ENCODE measurements at regions not wholly inside any gene's neighbourhood (a gene's known extent, or its start where the extent isn't known, plus 50 kb on each side); places are given as distances from the start of the nearest gene placed in this dataset.
"Not testable (repeated sequence)": the region's sequence is repeated elsewhere in the genome, so short reads cannot be mapped to it uniquely, and the experiment has no call there.

DNA sequence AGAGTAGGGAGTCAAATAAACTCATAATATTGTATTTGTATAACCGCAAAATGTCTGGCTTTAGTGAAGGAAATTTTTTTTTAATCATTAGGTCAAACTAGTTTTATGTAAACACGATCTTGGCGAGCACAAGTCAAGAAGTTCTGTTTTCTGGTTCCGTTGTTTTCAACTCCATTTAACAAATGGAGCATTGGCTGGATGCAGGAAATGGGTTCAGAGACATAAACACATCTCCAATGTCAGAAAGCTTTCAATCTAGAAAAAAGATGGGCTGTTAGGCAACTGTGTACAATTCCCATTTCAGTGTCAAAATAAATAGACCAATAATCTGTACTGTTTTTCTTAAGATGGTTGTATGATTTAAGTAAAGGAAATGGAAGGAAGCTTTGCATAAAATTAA lies 292.8 kb downstream of the TBL1XR1 start:
- in situ Hi-C loops (cut with MboI; ENCODE audit: low pct_unique_long_range_greater_than_20kb, low sequenced_read_pairs): no loop called here
- no peak for DNase-seq

DNA sequence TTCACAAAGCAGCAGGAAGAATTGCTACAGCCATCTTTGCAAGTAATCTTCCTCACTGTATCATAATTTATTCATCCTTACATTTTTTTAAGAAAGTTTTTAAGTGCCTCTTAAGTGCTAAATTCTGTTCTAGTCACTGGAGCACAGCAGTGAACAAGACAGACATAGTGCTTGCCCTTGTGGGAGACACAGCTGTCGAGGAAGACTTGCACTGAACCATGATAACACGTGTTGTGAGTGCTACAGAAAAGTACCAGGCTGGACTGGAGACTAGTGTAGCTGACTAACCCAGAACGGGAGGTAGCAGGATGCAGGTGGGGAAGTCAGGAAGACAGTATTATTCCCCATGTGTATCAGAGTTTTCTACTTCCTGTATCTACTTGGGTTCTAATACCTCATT lies 300.6 kb downstream of the TBL1XR1 start:
- in situ Hi-C loops (cut with MboI; ENCODE audit: low pct_unique_long_range_greater_than_20kb, low sequenced_read_pairs): no loop called here
- DNase-seq: no peak

DNA sequence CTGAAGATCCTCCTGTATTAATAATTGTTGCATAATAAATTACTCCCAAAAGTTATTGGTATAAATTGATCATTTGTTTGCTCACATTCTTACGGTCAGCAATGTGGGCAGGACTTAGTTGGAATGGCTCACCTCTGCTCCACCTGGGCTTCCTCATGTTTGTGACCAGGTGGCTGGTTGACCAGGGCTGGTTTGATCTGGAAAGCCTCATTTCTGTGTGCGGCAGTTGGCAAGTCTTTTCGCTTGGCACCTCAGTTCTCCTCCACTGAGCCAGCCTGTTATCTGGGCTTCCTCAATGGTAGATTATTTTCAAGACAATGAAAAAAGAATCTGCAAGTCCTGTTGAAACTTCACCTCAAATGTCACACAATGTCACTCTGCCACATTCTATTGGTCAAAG lies 301.1 kb downstream of the TBL1XR1 start:
- in situ Hi-C loops (cut with MboI; ENCODE audit: low pct_unique_long_range_greater_than_20kb, low sequenced_read_pairs): no loop called here
- no peak for DNase-seq

DNA sequence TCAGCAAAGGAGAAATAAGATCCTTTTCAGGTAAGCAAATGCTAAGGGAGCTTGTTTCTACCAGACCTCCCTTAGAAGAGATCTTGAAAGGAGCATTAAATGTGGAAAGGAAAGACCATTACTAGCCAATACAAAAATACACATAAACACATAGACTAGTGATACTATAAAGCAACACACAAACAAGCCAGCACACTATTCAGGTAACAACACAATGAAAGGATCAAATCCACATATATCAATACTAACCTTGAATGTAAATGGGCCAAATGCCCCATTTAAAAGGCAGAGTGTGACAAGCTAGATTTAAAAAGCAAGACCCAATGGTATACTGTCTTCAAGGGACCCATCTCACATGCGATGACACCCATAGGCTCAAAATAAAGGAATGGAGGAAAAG lies 317.6 kb downstream of the TBL1XR1 start:
- no peak for DNase-seq
- in situ Hi-C loops (cut with MboI; ENCODE audit: low pct_unique_long_range_greater_than_20kb, low sequenced_read_pairs): no loop called here

DNA sequence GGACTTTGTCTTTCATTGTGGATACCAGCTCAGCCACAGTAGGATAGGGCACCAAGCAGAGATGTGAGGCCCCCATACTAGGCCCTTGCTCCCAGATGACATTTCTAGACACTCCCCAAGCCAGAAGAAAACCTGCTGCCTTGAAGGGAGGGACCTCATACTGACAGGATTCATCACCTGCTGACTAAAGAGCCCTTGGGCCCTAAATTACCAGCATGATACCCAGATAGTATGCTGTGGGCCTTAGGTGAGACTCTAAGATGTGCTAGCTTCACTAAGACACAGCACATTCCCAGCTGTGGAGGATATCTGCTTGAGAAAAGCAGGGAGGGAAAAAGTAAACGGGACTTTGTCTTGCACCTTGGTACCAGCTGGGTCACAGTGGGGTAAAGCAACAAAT lies 324.0 kb downstream of the TBL1XR1 start:
- in situ Hi-C loops (cut with MboI; ENCODE audit: low pct_unique_long_range_greater_than_20kb, low sequenced_read_pairs): no loop called here
- DNase-seq: no peak

DNA sequence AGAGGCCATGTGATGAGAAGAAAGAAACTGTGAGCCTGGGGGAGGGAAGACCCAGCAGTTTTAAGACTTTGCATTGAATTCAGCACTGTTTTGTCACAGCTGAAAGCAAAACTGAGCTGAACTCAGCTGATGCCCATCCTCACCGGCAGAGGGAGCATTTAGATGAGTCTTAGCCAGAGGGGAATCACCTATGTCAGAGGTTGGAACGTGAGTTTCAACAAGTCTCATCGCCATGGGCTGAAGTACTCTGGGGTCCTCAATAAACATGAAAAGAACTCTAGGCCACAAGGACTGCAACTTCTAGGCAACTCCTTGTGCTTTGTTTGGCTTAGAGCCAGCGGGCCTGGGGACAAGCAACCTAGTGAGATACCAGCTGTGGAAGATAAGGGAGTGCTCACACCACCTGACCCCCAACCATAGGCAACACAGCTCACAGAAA lies 324.5 kb downstream of the TBL1XR1 start:
- in situ Hi-C loops (cut with MboI; ENCODE audit: low pct_unique_long_range_greater_than_20kb, low sequenced_read_pairs): no loop called here
- DNase-seq: peak; percentile 47

DNA sequence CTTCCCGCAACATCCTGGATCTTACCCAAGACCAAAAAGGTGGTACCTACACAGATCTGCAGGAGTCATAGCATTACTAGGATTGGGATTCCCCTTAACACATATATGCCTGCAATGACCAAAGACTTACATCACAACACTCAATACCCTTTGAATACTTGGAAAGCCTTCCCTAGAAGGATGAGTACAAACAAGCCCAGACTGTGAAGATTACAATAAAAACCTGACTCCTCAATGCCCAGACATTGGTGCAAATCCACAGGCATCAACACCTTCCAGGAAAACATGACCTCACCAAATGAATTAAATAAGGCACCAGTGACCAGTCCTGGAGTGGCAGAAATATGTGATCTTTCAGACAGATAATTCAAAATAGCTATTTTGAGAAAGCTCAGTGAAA lies 326.8 kb downstream of the TBL1XR1 start:
- no peak for DNase-seq
- in situ Hi-C loops (cut with MboI; ENCODE audit: low pct_unique_long_range_greater_than_20kb, low sequenced_read_pairs): no loop called here

DNA sequence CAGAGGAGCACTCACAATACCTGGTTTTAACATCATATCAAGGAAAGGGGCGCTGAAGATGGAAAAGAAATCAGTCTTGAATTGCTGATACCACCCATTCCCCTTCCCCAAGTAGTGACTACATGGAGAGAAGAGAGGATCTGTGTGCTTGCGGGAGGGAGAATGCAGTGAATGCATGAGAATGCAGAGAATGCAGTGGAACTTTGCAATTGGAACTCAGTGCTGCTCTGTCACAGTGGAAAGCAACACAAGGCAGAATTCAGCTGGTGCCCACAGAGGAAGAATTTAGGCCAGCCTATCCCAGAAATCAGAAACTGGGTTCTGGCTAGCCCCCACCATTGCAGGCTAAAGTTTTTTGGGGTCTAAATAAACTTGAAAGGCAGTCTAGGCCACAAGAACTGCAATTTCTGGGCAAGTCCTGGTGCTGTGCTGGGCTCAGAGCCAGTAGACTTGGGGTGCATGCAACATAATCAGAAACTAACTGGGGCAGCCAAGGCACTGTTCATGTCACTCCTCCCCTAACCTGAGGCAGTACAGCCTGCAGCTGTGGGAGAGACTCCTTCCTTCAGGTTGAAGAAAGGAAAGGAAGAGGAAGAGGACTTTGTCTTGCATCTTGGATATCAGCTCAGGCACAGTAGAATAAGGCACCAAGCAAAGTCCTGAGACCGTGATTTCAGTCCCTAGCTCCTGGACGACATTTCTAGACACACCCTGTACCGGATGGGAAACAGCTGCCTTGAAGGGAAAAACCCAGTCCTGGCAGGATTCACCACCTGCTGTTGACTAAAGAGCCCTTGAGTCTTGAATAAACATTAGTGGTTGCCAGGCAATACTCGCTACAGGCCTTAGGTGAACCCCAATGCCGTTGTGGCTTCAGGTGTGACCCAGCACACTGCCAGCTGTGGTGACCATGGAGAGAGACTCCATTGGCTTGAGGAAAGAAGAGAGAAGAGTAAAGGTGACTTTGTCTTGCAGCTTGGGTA lies 329.3 kb downstream of the TBL1XR1 start:
- in situ Hi-C loops (cut with MboI; ENCODE audit: low pct_unique_long_range_greater_than_20kb, low sequenced_read_pairs): no loop called here
- no peak for DNase-seq

DNA sequence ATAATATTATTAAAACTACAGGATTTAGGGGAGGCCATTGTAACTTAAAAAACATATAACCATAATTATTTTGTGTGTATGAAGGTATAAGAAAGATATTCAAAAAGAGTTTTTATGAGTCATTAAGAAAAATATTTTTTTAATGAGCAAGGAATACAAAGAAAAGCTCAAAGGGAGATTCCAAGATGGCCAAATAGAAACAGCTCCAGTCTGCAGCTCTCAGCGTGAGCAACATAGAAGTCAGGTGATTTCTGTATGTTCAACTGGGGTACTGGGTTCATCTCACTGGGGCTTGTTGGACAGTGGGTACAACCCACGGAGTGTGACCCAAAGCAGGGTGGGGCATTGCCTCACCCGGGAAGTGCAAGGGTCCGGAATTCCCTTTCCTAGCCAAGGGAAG lies 336.1 kb downstream of the TBL1XR1 start:
- DNase-seq: no peak
- in situ Hi-C loops (cut with MboI; ENCODE audit: low pct_unique_long_range_greater_than_20kb, low sequenced_read_pairs): no loop called here

DNA sequence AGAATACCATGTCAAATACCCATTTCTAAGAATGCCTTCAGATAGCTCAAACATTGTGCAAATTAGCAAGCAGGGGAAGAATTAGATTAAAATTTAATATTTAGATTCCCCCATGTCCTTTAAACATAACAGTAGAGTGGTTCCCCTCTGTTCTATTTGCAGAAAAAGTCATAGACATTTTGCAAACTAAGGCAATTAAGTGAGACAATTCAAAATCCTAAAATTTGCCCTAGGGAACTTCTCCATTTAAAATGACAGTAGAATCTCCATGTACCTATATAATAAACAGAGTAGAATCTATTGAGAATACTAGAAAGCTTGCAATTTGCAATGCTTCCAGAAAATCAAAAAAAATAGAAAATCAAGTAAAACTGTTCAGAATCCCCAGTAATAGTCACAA lies 340.6 kb downstream of the TBL1XR1 start:
- in situ Hi-C loops (cut with MboI; ENCODE audit: low pct_unique_long_range_greater_than_20kb, low sequenced_read_pairs): no loop called here
- DNase-seq: no peak

DNA sequence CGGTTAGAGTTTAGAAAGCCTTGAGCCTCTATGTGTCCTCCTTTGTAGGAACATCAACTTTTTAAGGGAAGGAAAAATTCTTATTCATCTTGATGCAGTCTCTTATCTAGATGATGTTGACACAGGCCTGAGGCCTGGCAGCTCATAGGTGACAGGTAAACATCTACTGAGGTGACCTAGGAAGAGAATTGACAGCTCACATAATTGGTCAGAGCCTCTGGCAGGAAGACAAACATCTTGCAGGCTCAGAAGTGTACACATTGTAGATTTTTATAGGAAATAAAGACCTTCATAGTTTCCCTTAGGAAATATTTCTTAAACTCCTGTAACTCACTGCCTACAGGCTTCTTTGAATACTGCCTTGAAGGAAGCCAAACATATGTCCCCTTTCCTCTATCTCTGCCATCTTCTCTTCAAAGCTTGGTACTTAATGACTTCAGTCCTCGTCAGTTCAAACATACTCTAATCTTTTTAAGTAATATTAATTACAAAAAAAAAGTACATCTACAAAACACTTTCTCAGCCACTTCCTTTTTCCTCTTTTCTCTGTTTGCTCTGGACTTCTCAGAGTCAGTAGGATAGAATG lies 341.3 kb downstream of the TBL1XR1 start:
- DNase-seq: no peak
- in situ Hi-C loops (cut with MboI; ENCODE audit: low pct_unique_long_range_greater_than_20kb, low sequenced_read_pairs): no loop called here

DNA sequence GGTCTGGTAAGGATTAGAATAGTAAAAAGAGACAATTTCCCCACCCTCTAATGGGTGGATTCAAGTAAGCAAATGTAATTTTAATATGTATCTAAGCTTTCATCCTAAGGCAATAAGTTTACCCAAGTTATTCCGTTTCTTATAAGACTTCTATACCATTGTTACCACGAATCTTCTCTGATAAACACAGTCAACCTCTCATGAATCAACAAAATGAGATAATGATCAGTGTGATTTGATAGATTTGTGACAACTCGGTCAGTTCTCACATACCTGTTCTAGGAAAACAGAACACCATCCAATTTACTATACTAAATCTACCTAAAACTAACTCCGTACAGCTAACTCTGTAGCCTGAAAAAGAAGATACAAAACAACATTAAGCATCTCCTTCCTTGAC lies 342.1 kb downstream of the TBL1XR1 start:
- no peak for DNase-seq
- in situ Hi-C loops (cut with MboI; ENCODE audit: low pct_unique_long_range_greater_than_20kb, low sequenced_read_pairs): no loop called here

DNA sequence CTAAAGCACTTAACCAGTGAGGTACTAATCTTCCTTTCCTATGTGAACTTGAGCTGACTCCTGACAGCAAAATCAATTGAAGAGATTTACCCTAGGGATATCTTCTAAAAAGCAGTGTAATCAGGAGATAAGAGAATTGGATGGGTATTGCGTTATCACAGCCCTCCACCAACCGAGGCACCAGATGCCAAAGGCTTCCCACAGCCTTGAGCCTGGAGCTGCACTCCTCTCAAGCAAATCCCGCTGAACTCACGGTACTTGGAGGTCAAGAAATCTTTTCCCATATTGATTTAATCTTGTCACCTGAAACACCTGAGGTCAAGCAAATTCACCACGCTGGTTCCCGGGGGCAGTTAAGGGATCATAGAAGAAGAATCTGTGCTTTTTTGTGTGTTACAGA lies 346.8 kb downstream of the TBL1XR1 start:
- in situ Hi-C loops (cut with MboI; ENCODE audit: low pct_unique_long_range_greater_than_20kb, low sequenced_read_pairs): no loop called here
- DNase-seq: no peak

DNA sequence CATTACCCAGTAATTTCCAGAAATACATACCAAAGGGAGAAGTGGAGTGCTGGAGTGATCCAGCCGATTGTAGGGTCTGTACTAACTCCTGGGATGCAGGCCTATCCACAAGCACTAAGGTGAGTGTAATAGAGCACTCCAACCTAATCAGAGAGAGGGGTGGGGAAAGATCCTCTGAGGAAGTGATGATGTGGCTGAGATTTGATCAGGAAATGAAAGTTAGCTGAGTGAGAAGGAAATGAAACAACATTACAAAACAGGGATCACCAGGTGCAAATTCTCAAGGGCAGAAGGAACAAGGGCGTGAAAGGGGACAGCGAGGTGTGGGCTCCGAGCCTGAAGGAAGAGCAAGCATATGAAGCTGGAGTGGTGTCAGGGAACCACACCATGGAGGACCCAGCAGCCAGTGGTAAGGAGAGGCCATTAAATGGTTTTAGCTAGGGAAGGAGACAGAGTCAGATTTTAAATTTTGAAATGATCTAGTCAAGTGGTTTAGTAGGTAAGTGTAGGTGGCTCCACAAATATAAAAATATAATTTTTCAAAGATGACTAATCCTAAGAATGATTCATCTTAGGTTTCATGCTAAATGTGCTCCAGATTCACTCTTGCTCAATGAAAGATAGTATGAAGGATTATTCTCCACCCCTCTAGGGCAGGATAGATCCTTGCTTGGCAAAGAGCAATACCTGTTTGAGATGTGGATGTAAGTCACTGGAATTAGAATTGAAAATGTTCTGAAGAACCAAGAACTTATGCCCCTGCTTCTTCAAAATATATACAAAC lies 348.7 kb downstream of the TBL1XR1 start:
- in situ Hi-C loops (cut with MboI; ENCODE audit: low pct_unique_long_range_greater_than_20kb, low sequenced_read_pairs): no loop called here
- DNase-seq: no peak

DNA sequence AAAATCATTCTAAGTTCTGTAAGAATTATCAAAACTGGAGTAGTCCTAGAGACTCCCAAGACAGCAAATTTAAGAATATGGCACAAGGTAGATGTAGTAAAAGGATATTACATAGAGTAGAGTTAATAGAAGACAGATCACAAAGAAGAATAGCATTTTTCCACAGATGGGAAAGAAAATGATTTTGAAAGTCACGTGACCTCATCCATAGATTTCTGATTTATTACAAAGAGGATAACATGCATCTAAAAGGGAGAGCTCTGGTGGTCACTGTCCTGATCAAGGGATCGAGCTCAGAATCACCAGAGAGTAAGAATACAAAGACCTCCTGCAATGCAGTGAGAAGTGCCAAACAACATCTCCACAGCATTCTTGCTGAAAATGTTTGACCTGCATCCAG lies 354.4 kb downstream of the TBL1XR1 start:
- in situ Hi-C loops (cut with MboI; ENCODE audit: low pct_unique_long_range_greater_than_20kb, low sequenced_read_pairs): no loop called here
- no peak for DNase-seq

DNA sequence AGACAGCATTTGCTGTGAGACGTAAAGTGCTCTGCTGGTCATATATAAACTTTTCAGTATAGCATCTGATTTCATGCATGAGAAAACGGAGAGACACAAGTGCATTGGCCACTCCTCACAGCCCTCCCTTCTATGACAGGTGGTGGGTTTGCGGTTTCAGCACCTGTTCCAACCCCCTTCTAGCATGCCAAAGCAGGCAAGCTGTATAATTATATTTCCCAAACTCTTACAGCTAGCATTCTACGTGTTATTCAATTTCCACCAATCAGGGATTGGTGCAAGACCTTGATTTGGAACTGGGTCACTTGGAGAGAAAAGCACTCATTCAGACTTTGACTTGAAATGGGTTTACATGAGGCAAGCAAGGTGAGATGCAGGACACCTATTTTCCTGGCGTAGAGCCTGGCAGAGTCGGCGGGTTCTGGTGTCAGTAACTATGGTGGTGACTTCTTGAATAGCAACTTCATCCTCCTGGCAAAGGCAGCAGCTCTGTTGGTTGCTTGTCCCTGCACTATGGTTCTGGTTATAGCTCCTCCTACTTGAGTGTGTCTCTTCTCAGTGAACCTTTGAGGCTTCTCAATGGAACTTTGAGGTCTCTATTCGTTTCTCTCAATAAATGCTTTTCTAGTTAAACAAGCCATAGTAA lies 356.5 kb downstream of the TBL1XR1 start:
- in situ Hi-C loops (cut with MboI; ENCODE audit: low pct_unique_long_range_greater_than_20kb, low sequenced_read_pairs): no loop called here
- no peak for DNase-seq

DNA sequence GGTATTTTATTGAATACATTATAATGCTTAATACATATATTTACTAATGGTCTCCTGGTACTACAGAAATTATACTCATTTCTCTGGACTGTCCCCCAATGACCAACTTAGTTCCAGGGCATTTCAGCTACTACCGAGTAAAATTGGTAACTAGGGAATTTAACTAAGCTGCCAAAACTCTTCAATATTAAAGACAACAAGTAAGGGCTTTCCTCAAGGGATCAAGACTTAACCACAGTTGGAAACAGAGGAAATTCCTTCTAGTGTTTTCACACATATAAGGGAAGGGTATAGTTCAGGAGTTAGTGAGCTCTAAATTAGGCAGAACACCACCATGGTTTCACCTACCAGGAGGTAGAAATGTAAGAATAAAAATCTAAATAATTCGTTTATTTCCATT lies 357.4 kb downstream of the TBL1XR1 start:
- DNase-seq: no peak
- in situ Hi-C loops (cut with MboI; ENCODE audit: low pct_unique_long_range_greater_than_20kb, low sequenced_read_pairs): no loop called here

DNA sequence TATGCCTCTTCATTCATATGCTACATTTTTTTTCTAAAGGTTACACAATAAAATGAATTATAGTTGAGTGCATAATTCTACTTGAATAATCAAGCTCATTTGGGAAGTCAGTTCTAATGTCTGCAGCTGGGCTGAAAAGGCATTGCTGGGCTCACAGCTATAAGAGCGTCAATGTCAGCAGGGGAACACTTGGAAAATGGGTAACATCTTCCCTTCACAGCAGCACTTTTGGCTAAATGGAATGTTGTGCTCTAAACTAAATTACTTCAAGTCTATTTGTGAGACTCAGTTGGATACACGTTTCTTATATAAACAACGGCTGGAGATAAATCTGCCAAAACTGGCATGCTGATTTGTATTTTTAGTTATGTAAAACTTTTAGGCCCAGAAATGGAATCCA lies 357.8 kb downstream of the TBL1XR1 start:
- DNase-seq: no peak
- in situ Hi-C loops (cut with MboI; ENCODE audit: low pct_unique_long_range_greater_than_20kb, low sequenced_read_pairs): no loop called here

DNA sequence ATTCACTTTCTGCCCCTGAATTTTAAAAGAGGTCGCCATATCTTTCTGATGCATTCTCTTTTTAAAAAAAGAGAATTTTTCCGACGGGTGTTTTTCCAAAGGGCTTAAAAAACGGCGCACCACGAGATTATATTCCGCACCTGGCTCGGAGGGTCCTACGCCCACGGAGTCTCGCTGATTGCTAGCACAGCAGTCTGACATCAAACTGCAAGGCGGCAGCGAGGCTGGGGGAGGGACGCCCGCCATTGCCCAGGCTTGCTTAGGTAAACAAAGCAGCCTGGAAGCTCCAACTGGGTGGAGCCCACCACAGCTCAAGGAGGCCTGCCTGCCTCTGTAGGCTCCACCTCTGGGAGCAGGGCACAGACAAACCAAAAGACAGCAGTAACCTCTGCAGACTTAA lies 370.0 kb downstream of the TBL1XR1 start:
- in situ Hi-C loops (cut with MboI; ENCODE audit: low pct_unique_long_range_greater_than_20kb, low sequenced_read_pairs); DNase-seq: not testable (repeated sequence)

DNA sequence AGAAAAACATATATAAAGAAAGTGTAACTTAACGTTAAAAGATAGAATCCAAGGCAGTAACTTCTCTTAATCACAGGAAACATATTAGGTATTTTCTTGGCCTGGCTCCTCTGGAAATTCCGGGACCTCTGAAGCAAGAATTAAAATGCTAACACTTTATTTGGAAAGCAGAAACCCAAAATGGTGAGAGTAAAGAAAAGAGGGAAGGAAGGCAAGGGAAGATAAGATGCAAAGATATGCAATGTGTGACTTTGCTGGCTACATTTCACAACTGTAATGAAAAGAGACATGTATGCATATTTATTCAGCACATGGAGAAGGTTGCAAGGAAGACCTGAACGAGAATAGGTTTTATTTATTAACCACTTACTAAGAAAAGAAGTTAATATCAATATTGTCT lies 372.5 kb downstream of the TBL1XR1 start:
- no peak for DNase-seq
- in situ Hi-C loops (cut with MboI; ENCODE audit: low pct_unique_long_range_greater_than_20kb, low sequenced_read_pairs): no loop called here
